SK-N-SH (cell line): ENCODE measurements at regions not wholly inside any gene's neighbourhood (a gene's known extent, or its start where the extent isn't known, plus 50 kb on each side); places are given as distances from the start of the nearest gene placed in this dataset.

Experiments
- CTCF ChIA-PET: fragments of 300-600, 350-600 bp; formaldehyde crosslinking; extraction: SDS; loops from one replicate; lab custom pipeline; 2021; lab: Yijun Ruan, JAX
- POLR2A ChIA-PET: fragments of 350-600 bp; sonication (Branson Sonifier 250); formaldehyde crosslinking; extraction: SDS; loops from one replicate; lab custom pipeline; 2020; ENCODE audit warnings: antibody characterized with exemption, inconsistent platforms; lab: Yijun Ruan, JAX
- DNase-seq: peaks from one replicate; pipeline ENCODE4 v3.0.0; 2012
- H2AFZ ChIP-seq: fragments of 200-600 bp; sonication (generic); 2 replicates; pipeline ENCODE4 v1.8.1; 2016; ENCODE audit warnings: antibody characterized with exemption, mild to moderate bottlenecking, low read depth
- H3F3A ChIP-seq: fragments of 200-600 bp; sonication (generic); replicated peaks from 2 replicates; pipeline ENCODE3; 2016; ENCODE audit warnings: antibody characterized with exemption, mild to moderate bottlenecking; ENCODE audit not compliant: insufficient read depth
- H3K27ac ChIP-seq, 2 experiments: fragments of 200-500 bp in 1 of 2; fragments of 200-600 bp in 1 of 2; sonication (Bioruptor generic) in 1 of 2; sonication (generic), shearing (Covaris generic) in 1 of 2; 2 replicates each; pipeline versions ENCODE4 v1.5.1 to v1.6.1; 2014 to 2016; ENCODE audit warnings: low read depth in 2 of 2, inconsistent platforms in 1 of 2, low read length in 1 of 2, mild to moderate bottlenecking in 1 of 2, mixed read lengths in 1 of 2
- H3K27me3 ChIP-seq: fragments of 200-600 bp; sonication (generic), shearing (Covaris generic); 2 replicates; pipeline ENCODE4 v1.6.1; 2016; ENCODE audit warnings: mixed run types; ENCODE audit not compliant: insufficient read depth
- H3K36me3 ChIP-seq, 2 experiments: fragments of 200-500 bp in 1 of 2; fragments of 200-600 bp in 1 of 2; sonication (Bioruptor generic) in 1 of 2; sonication (generic) in 1 of 2; replicated peaks in 1 of 2; 2 replicates each; pipeline versions ENCODE3 to v1.5.1; 2014 to 2016; ENCODE audit warnings: low read length in 1 of 2, mild to moderate bottlenecking in 1 of 2; ENCODE audit not compliant: insufficient read depth in 2 of 2, control insufficient read depth in 1 of 2
- H3K4me1 ChIP-seq, 2 experiments: fragments of 200-500 bp in 1 of 2; fragments of 200-600 bp in 1 of 2; sonication (Bioruptor generic) in 1 of 2; sonication (generic), shearing (Covaris generic) in 1 of 2; 2 replicates each; pipeline versions ENCODE4 v1.5.1 to v1.6.1; 2014 to 2016; ENCODE audit warnings: low read depth in 1 of 2, low read length in 1 of 2, mixed run types in 1 of 2; ENCODE audit not compliant: insufficient read depth in 2 of 2, control insufficient read depth in 1 of 2
- H3K4me2 ChIP-seq: fragments of 200-600 bp; sonication (generic), shearing (Covaris generic); 2 replicates; pipeline ENCODE4 v1.6.1; 2017; ENCODE audit warnings: mixed run types
- H3K4me3 ChIP-seq, 2 experiments: fragments of 200-500 bp in 1 of 2; fragments of 200-600 bp in 1 of 2; sonication (Bioruptor generic) in 1 of 2; sonication (generic), shearing (Covaris generic) in 1 of 2; 2 replicates each; pipeline versions ENCODE4 v1.5.1 to v1.8.1; 2014 to 2016; ENCODE audit warnings: low read depth in 2 of 2, inconsistent platforms in 1 of 2, low read length in 1 of 2, mild to moderate bottlenecking in 1 of 2, mixed read lengths in 1 of 2, moderate library complexity in 1 of 2
- H3K79me2 ChIP-seq: fragments of 200-600 bp; sonication (generic); 2 replicates; pipeline ENCODE4 v1.8.1; 2017; ENCODE audit warnings: mild to moderate bottlenecking; ENCODE audit not compliant: insufficient read depth
- H3K9ac ChIP-seq: fragments of 200-600 bp; sonication (generic); 2 replicates; pipeline ENCODE4 v1.6.1; 2017; ENCODE audit warnings: mixed run types
- H3K9me2 ChIP-seq: fragments of 200-600 bp; sonication (generic); 2 replicates; pipeline ENCODE4 v1.6.1; 2017; ENCODE audit warnings: mixed run types
- H3K9me3 ChIP-seq: fragments of 200-600 bp; sonication (generic); 2 replicates; pipeline ENCODE4 v1.6.1; 2017; ENCODE audit warnings: mixed run types, mild to moderate bottlenecking, moderate library complexity
- H4K20me1 ChIP-seq: fragments of 200-600 bp; sonication (generic); 2 replicates; pipeline ENCODE4 v1.6.1; 2017; ENCODE audit warnings: mild to moderate bottlenecking, mixed run types; ENCODE audit not compliant: insufficient read depth
- CHD2 ChIP-seq: fragments of 150-350 bp; IDR thresholded peaks from 2 replicates; pipeline ENCODE4 v1.6.1; 2018; ENCODE audit warnings: low read length; ENCODE audit not compliant: partially characterized antibody
- CTCF ChIP-seq: fragments of 200-600 bp; sonication (generic); IDR thresholded peaks from 2 replicates; pipeline ENCODE4 v1.6.1; 2017; ENCODE audit warnings: antibody characterized with exemption, mild to moderate bottlenecking, moderate library complexity
- ELF1 ChIP-seq: IDR thresholded peaks from 2 replicates; pipeline ENCODE4 v1.4.0; 2012
- FOSL2 ChIP-seq: IDR thresholded peaks from 2 replicates; pipeline ENCODE4 v1.4.0; 2012; ENCODE audit warnings: low read depth, mild to moderate bottlenecking, moderate library complexity, borderline replicate concordance
- FOXJ3 ChIP-seq: sonication (generic); formaldehyde crosslinking; IDR thresholded peaks from 2 replicates; pipeline ENCODE4 v1.5.1; 2020; ENCODE audit warnings: mild to moderate bottlenecking, missing genetic modification reagents
- JUND ChIP-seq: IDR thresholded peaks from 2 replicates; pipeline ENCODE4 v1.4.0; 2012
- MAX ChIP-seq: IDR thresholded peaks from 2 replicates; pipeline ENCODE4 v1.4.0; 2012; ENCODE audit warnings: low read depth
- MXI1 ChIP-seq: IDR thresholded peaks from 2 replicates; pipeline ENCODE4 v1.6.1; 2012; ENCODE audit warnings: mild to moderate bottlenecking, low read depth, low read length, improper control_type of control experiment
- NFIC ChIP-seq: IDR thresholded peaks from 2 replicates; pipeline ENCODE4 v1.4.0; 2012; ENCODE audit warnings: borderline replicate concordance
- NRF1 ChIP-seq: IDR thresholded peaks from 2 replicates; pipeline ENCODE4 v1.6.1; 2012; ENCODE audit warnings: low read depth, mild to moderate bottlenecking, low read length
- PBX3 ChIP-seq: IDR thresholded peaks from 2 replicates; pipeline ENCODE4; 2012
- POLR2AphosphoS5 ChIP-seq: IDR thresholded peaks from 2 replicates; pipeline ENCODE4 v1.6.1; 2012; ENCODE audit warnings: low read depth, low read length
- RAD21 ChIP-seq: IDR thresholded peaks from 2 replicates; pipeline ENCODE4 v1.6.1; 2012; ENCODE audit warnings: mild to moderate bottlenecking, low read length
- RCOR1 ChIP-seq: fragments of 150-350 bp; IDR thresholded peaks from 2 replicates; pipeline ENCODE4 v1.6.1; 2017; ENCODE audit warnings: antibody characterized with exemption, low read length
- RXRA ChIP-seq: IDR thresholded peaks from 2 replicates; pipeline ENCODE4 v1.4.0; 2012; ENCODE audit warnings: low read depth, mild to moderate bottlenecking, borderline replicate concordance
- SMC3 ChIP-seq: IDR thresholded peaks from 2 replicates; pipeline ENCODE4 v1.6.1; 2012; ENCODE audit warnings: low read depth, low read length, improper control_type of control experiment
- TCF12 ChIP-seq: IDR thresholded peaks from 2 replicates; pipeline ENCODE4 v1.4.0; 2012
- TEAD4 ChIP-seq: IDR thresholded peaks from 2 replicates; pipeline ENCODE4 v1.4.0; 2012; ENCODE audit warnings: mild to moderate bottlenecking, borderline replicate concordance; ENCODE audit not compliant: insufficient read depth
- USF2 ChIP-seq: fragments of 150-350 bp; IDR thresholded peaks from 2 replicates; pipeline ENCODE4 v1.6.1; 2017; ENCODE audit warnings: antibody characterized with exemption, low read length, low read depth, borderline replicate concordance
- YY1 ChIP-seq: IDR thresholded peaks from 2 replicates; pipeline ENCODE4 v1.4.0; 2012; ENCODE audit warnings: low read depth, mild to moderate bottlenecking
- WGBS: methylation state at CpG from one replicate; pipeline ENCODE4 v1.1.6; 2017; ENCODE audit warnings: low lambda C conversion rate; 5-methylcytosine and 5-hydroxymethylcytosine counted together

- no peak overlapping the region for H3K4me2 ChIP-seq
- no peak overlapping the region for H2AFZ ChIP-seq
- peaks cover 0 to 11% of the 10 kb centered on the region in 2 experiments; a peak in 1 of 4 replicates for H3K4me1 ChIP-seq
- H3K27me3 ChIP-seq, result no peaks in the 10 kb centered on the region
- TF ChIP-seq NFIC, result no peak
- no peak for TF ChIP-seq YY1
- no peak for TF ChIP-seq CHD2
- TF ChIP-seq JUND, result no peak
- TF ChIP-seq FOSL2, result no peak
- no peak for TF ChIP-seq NRF1
- TF ChIP-seq MAX, result no peak
- TF ChIP-seq POLR2AphosphoS5, result no peak
- TF ChIP-seq RCOR1, result no peak
- no peak for TF ChIP-seq RAD21
- no peak for TF ChIP-seq TEAD4
- TF ChIP-seq MXI1, result no peak
- no peak for TF ChIP-seq RXRA
- TF ChIP-seq TCF12, result no peak
- no peak overlapping the region for H3K9ac ChIP-seq
- H3K4me3 ChIP-seq, result no peak overlapping the region
- CTCF ChIA-PET, result no interaction called here
- no peaks in the 10 kb centered on the region for H3K79me2 ChIP-seq
- DNase-seq, result no peak
- H3K27ac ChIP-seq, result no peak overlapping the region
- H4K20me1 ChIP-seq, result no peaks in the 10 kb centered on the region
- no peaks in the 10 kb centered on the region for H3K9me2 ChIP-seq
- no peaks in the 10 kb centered on the region for H3K9me3 ChIP-seq
- POLR2A ChIA-PET, result no interaction called here
- H3F3A ChIP-seq, result no peaks in the 10 kb centered on the region
- 56% methylated on average over 2 of the region's 2 CpGs for WGBS
- H3K36me3 ChIP-seq, result no peaks in the 10 kb centered on the region
Measured at GRCh38 chr6:47162793-47163192, 120.7 kb upstream of the ADGRF1 start.

GRCh38 chr6:47162231-47162630 is 120.1 kb upstream of the ADGRF1 start:
- no peak overlapping the region for H3K9ac ChIP-seq
- H3K36me3 ChIP-seq, result no peaks in the 10 kb centered on the region
- no peaks in the 10 kb centered on the region for H3K79me2 ChIP-seq
- H3K9me3 ChIP-seq, result no peaks in the 10 kb centered on the region
- H4K20me1 ChIP-seq, result no peaks in the 10 kb centered on the region
- no peaks in the 10 kb centered on the region for H3K27me3 ChIP-seq
- H3K27ac ChIP-seq, result no peak overlapping the region
- no peak overlapping the region for H2AFZ ChIP-seq
- no peak for DNase-seq
- peaks cover 0 to 7% of the 10 kb centered on the region in 2 experiments; a peak in 1 of 4 replicates for H3K4me1 ChIP-seq
- TF ChIP-seq JUND (no peak), ELF1 (no peak), FOXJ3 (CRISPR knock-in tag) (no peak), CTCF (no peak), CHD2 (no peak), NRF1 (no peak), TCF12 (no peak), FOSL2 (no peak), POLR2AphosphoS5 (no peak), PBX3 (no peak), SMC3 (no peak), USF2 (no peak), RCOR1 (no peak), YY1 (no peak)
- ChIA-PET POLR2A (no interaction called here), CTCF (no interaction called here)
- H3K4me3 ChIP-seq, result no peak overlapping the region
- no peaks in the 10 kb centered on the region for H3K9me2 ChIP-seq
- no peak overlapping the region for H3K4me2 ChIP-seq
- H3F3A ChIP-seq, result no peaks in the 10 kb centered on the region
- WGBS, result 79% methylated on average over 1 of the region's 1 CpG
